GM12872 (cell line): ENCODE measurements at regions not wholly inside any gene's neighbourhood (a gene's known extent, or its start where the extent isn't known, plus 50 kb on each side); places are given as distances from the start of the nearest gene placed in this dataset.

Source experiments
- CTCF ChIP-seq: IDR thresholded peaks from 3 replicates; pipeline ENCODE4 v1.5.1; 2011; ENCODE audit warnings: low read depth, mild to moderate bottlenecking, low read length, moderate library complexity; ENCODE audit not compliant: insufficient read depth

GRCh38 chr14:38367922-38368321 lies 112.0 kb upstream of the CLEC14A start:
- no peak for TF ChIP-seq CTCF

- TF ChIP-seq CTCF, result no peak
Observed at GRCh38 chr14:38366374-38366773, 110.5 kb upstream of the CLEC14A start.

GRCh38 chr14:38363217-38363616 lies 107.3 kb upstream of the CLEC14A start:
- TF ChIP-seq CTCF, result no peak

- no peak for TF ChIP-seq CTCF
Observed at GRCh38 chr14:38357557-38357956, 101.7 kb upstream of the CLEC14A start.

- TF ChIP-seq CTCF, result no peak
Observed at GRCh38 chr14:38350102-38350501, 94.2 kb upstream of the CLEC14A start.

GRCh38 chr14:38342803-38343202 lies 86.9 kb upstream of the CLEC14A start:
- TF ChIP-seq CTCF, result no peak

GRCh38 chr14:38339696-38340095 lies 83.8 kb upstream of the CLEC14A start:
- TF ChIP-seq CTCF, result no peak

- TF ChIP-seq CTCF, result no peak
Observed at GRCh38 chr14:38336298-38336697, 80.4 kb upstream of the CLEC14A start.
